ENCODE measurements at regions not wholly inside any gene's neighbourhood (a gene's known extent, or its start where the extent isn't known, plus 50 kb on each side); places are given as distances from the start of the nearest gene placed in this dataset.
"Not testable (repeated sequence)": the region's sequence is repeated elsewhere in the genome, so short reads cannot be mapped to it uniquely, and the experiment has no call there.

DNA sequence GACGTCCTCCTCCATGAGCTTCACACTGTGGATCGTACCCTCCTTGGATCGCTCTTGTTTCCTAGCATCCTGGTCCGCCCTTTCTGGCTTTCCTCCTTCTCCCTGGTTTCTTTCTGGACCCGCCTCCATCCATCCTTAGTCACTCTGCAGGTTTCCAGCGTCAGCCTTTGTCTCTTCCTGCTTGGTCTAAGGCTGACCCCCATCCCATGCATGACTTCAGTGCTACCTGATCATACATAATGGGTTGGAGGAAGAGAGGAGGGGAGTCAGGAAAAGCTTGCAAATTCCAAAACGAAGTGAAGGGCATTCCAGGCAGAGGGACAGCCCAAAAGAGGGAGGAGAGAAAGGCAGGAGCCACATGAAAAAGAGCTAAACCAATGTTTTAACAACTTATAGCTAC, 156.9 kb upstream of the NBPF12 start:
- TF ChIP-seq, protein P1, sequence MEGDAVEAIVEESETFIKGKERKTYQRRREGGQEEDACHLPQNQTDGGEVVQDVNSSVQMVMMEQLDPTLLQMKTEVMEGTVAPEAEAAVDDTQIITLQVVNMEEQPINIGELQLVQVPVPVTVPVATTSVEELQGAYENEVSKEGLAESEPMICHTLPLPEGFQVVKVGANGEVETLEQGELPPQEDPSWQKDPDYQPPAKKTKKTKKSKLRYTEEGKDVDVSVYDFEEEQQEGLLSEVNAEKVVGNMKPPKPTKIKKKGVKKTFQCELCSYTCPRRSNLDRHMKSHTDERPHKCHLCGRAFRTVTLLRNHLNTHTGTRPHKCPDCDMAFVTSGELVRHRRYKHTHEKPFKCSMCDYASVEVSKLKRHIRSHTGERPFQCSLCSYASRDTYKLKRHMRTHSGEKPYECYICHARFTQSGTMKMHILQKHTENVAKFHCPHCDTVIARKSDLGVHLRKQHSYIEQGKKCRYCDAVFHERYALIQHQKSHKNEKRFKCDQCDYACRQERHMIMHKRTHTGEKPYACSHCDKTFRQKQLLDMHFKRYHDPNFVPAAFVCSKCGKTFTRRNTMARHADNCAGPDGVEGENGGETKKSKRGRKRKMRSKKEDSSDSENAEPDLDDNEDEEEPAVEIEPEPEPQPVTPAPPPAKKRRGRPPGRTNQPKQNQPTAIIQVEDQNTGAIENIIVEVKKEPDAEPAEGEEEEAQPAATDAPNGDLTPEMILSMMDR (IDR thresholded peaks at IDR 0.05), result not testable (repeated sequence)
- TF ChIP-seq POLR2AphosphoS5, POLR2A (IDR thresholded peaks at IDR 0.05): not testable (repeated sequence)
